Heart left ventricle (tissue), 13 donors: ENCODE measurements at regions not wholly inside any gene's neighbourhood (a gene's known extent, or its start where the extent isn't known, plus 50 kb on each side); places are given as distances from the start of the nearest gene placed in this dataset.
"Not testable (repeated sequence)": the region's sequence is repeated elsewhere in the genome, so short reads cannot be mapped to it uniquely, and the experiment has no call there.

Source experiments
- POLR2A ChIP-seq, 2 donors: fragments of 450-650 bp; IDR thresholded peaks; one replicate each; pipeline ENCODE4 v1.6.1; 2017; ENCODE audit warnings: antibody characterized with exemption in 2 of 2, mild to moderate bottlenecking in 2 of 2, moderate library complexity in 2 of 2
- TF ChIP-seq, protein P1 (sequence below), 12 donors: fragments of 200-600 bp; sonication (generic) in 4 of 12; IDR thresholded peaks; one replicate each; pipeline versions ENCODE4 v1.5.0 to v1.8.0; 2018 to 2022; ENCODE audit warnings: antibody characterized with exemption in 12 of 12, mild to moderate bottlenecking in 5 of 12
- donor health status: ischemic (EF 13 %, LVEDD 7.1; RV severe dilation, severe dysfunction).
- donor health status: DM: no; HTN: yes; CAD: no.
- donor health status: DM: no; HTN: no; CAD: no.
- donor health status: ischemic (EF 25% LVEDD 6.9; RV normal size, moderate dysfunction).
- donor health status: ischemic (EF 25% LVEDD 5.7; RV mildly dilated, moderate dysfunction).
- donor health status: ischemic (EF 35%, LVEDD 5.7; RV mildly dilated, moderate dysfunction).
- donor health status: nonischemic (EF 11% LVEDD 7.7; RV severe dilation, severe dysfunction).
- donor health status: DM: yes; HTN: yes; CAD: no.
- donor health status: PGD.
- donor health status: ischemic (EF 29% LVEDD 5.4; RV normal size, mild dysfunction).
- donor health status: nonischemic (EF 23%, LVEDD 6.1; RV moderate dilation, normal function).

DNA sequence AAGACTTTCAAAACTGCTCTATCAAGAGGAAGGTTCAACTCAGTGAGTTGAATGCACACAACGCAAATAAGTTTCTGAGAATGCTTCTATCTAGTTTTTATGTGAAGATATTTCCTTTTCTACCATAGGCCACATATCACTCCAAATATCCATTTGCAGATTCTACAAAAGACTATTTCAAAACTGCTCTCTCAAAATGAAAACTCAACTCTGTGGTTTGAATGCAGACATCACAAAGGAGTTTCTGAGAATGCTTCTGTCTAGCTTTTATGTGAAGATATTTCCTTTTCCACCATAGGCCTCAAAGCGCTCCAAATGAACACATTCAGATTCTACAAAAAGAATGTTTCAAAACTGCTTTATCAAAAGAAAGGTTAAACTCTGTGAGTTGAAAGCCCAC is 1093.1 kb upstream of the DEFB115 start:
- TF ChIP-seq, protein P1, sequence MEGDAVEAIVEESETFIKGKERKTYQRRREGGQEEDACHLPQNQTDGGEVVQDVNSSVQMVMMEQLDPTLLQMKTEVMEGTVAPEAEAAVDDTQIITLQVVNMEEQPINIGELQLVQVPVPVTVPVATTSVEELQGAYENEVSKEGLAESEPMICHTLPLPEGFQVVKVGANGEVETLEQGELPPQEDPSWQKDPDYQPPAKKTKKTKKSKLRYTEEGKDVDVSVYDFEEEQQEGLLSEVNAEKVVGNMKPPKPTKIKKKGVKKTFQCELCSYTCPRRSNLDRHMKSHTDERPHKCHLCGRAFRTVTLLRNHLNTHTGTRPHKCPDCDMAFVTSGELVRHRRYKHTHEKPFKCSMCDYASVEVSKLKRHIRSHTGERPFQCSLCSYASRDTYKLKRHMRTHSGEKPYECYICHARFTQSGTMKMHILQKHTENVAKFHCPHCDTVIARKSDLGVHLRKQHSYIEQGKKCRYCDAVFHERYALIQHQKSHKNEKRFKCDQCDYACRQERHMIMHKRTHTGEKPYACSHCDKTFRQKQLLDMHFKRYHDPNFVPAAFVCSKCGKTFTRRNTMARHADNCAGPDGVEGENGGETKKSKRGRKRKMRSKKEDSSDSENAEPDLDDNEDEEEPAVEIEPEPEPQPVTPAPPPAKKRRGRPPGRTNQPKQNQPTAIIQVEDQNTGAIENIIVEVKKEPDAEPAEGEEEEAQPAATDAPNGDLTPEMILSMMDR (IDR thresholded peaks at IDR 0.05) = not testable (repeated sequence)
- not testable (repeated sequence) for TF ChIP-seq POLR2A (IDR thresholded peaks at IDR 0.05)
